Dendritic cell treated with granulocyte-macrophage colony-stimulating factor and Interleukin-4, amounts not matched to agents 40 ng/mL and 50 ng/mL, for 4 days (primary cell): ENCODE measurements at regions not wholly inside any gene's neighbourhood (a gene's known extent, or its start where the extent isn't known, plus 50 kb on each side); places are given as distances from the start of the nearest gene placed in this dataset.

Experiments used
- H3K27ac Mint-ChIP-seq: one replicate; pipeline ENCODE4 v1.8.0; 2022; ENCODE audit warnings: mild to moderate bottlenecking, mixed read lengths
- H3K27me3 Mint-ChIP-seq: one replicate; pipeline ENCODE4 v1.8.0; 2022; ENCODE audit warnings: mild to moderate bottlenecking, mixed read lengths
- H3K36me3 Mint-ChIP-seq: one replicate; pipeline ENCODE4 v1.8.0; 2022; ENCODE audit warnings: low read depth, mixed read lengths
- H3K4me1 Mint-ChIP-seq: one replicate; pipeline ENCODE4 v1.8.0; 2022; ENCODE audit warnings: low read depth, mixed read lengths
- H3K4me3 Mint-ChIP-seq: one replicate; pipeline ENCODE4 v1.8.0; 2022; ENCODE audit warnings: mild to moderate bottlenecking, moderate library complexity, mixed read lengths
- H3K9me3 Mint-ChIP-seq: one replicate; pipeline ENCODE4 v1.8.0; 2022; ENCODE audit warnings: mixed read lengths
- intact Hi-C: fragments of 100-400 bp; cut with micrococcal nuclease; formaldehyde crosslinking; loops from one replicate; pipeline ENCODE4 v1.15.0; 2022

- Mint-ChIP-seq H3K9me3 (no peaks in the 10 kb centered on the region), H3K27me3 (peaks cover 55% of the 10 kb centered on the region), H3K27ac (no peak overlapping the region), H3K4me1 (peaks cover 5% of the 10 kb centered on the region), H3K4me3 (no peak overlapping the region), H3K36me3 (no peaks in the 10 kb centered on the region)
- intact Hi-C loops, result no loop called here
These were observed 242.4 kb upstream of the POU3F1 start for GRCh38 chr1:38289034-38289433.

DNA sequence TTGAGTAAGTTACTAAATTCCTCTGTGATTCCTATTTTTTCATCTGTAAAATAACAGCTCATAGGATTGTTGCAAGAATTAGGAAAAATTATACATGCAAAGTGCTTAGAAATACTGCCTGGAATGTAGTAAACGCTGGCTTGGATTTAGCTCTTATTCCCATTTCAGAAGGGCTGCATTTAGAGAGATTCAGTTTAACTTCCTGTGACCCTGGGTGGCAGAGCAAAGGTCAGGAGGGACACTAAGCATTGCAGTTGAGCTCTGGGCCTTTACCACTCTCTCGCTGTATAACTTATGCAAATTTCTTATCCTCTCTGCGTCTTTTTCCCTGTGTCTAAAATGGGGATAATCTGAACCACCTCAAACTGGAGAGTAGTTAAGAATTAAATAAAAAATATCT, 241.0 kb upstream of the POU3F1 start:
- Mint-ChIP-seq H3K36me3 (no peaks in the 10 kb centered on the region), H3K27ac (no peak overlapping the region), H3K4me1 (peaks cover 5% of the 10 kb centered on the region), H3K27me3 (peaks cover 51% of the 10 kb centered on the region), H3K9me3 (no peaks in the 10 kb centered on the region), H3K4me3 (no peak overlapping the region)
- intact Hi-C loops, result no loop called here

DNA sequence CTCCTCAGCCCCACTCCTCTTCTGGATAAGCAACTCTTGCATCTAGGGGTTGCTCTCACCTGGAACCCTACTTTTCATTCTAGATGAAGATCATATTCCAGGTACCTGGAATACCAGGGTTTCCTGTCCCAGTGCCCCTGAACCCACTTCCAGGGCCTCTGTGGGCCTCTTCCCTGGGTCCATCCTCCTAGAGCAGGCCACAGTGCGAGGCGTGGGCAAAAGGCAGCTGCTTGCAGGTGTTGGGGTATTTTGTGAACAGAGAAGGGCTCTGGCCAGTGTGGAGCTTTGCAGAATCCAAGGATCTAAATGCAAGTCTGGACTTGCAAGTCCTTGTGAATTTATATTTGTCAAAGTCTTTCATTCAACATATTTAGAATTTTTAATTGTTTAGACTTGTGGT, 240.4 kb upstream of the POU3F1 start:
- H3K4me3 Mint-ChIP-seq, result no peak overlapping the region
- intact Hi-C loops, result no loop called here
- no peaks in the 10 kb centered on the region for H3K9me3 Mint-ChIP-seq
- peaks cover 49% of the 10 kb centered on the region for H3K27me3 Mint-ChIP-seq
- H3K27ac Mint-ChIP-seq, result no peak overlapping the region
- H3K4me1 Mint-ChIP-seq, result peaks cover 3% of the 10 kb centered on the region
- no peaks in the 10 kb centered on the region for H3K36me3 Mint-ChIP-seq

DNA sequence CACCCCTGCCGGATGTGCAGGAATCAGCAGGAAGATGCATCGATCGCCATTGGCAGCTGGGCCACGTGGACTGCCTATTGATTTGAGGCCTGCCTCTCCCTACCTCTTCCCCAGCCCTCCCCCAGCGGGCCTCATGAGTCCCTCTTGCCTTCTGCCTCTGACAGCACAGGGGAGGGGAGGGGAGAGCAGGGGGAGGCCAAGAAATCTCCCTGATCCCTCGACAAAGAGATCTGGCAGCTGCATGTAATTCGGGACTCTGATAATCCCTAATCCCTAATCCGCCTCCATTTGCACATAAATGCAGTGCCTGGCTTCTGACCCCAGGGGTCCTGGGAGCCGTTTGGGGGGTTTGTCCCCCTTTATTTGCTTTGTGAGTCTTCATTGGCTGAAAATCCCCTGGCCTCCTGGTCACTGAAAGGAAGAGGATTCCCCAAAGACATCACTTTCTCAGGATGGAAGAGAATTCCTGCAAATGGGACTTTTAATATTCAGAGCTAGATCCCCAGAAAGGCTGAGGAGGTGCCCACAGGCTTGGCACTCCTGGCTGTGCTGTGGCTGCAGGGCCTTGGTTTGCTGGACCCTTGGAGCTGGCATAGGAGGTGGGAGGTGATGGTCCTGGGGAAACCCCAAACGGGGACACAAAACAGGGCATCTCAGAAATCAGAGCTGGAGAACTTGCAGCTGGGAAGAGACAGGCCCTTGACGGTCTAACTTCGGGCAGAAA, 239.4 kb upstream of the POU3F1 start:
- Mint-ChIP-seq H3K27ac (no peak overlapping the region), H3K4me1 (no peaks in the 10 kb centered on the region), H3K27me3 (peaks cover 40% of the 10 kb centered on the region), H3K36me3 (no peaks in the 10 kb centered on the region), H3K9me3 (no peaks in the 10 kb centered on the region), H3K4me3 (no peak overlapping the region)
- intact Hi-C loops, result no loop called here

DNA sequence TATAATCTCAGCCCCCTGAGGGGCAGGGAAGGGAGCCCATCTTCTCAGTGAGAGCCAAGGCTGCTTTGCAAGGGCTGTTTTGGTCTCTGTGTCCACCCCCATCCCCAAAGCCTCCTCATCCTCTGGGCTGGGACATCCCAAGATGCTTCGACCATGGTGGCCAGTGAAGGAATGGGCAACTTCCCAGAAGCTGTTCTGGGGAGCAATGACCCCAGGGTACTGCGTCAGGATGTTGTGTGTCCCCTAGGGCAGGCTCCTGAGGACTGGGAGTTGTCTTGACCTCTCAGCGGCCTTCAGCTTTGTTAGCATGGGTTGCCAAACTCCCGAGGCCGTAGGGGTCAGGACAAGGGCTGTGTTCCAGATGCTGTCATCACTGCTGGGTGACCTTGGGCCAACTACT, 238.4 kb upstream of the POU3F1 start:
- intact Hi-C loops, result no loop called here
- no peaks in the 10 kb centered on the region for H3K36me3 Mint-ChIP-seq
- no peak overlapping the region for H3K27ac Mint-ChIP-seq
- no peak overlapping the region for H3K4me3 Mint-ChIP-seq
- peaks cover 1% of the 10 kb centered on the region for H3K9me3 Mint-ChIP-seq
- peaks cover 37% of the 10 kb centered on the region for H3K27me3 Mint-ChIP-seq
- H3K4me1 Mint-ChIP-seq, result no peaks in the 10 kb centered on the region

- Mint-ChIP-seq H3K4me1 (no peaks in the 10 kb centered on the region), H3K9me3 (peaks cover 12% of the 10 kb centered on the region), H3K36me3 (no peaks in the 10 kb centered on the region), H3K27ac (no peak overlapping the region), H3K4me3 (no peak overlapping the region), H3K27me3 (peaks cover 33% of the 10 kb centered on the region)
- intact Hi-C loops, result no loop called here
These were observed 237.3 kb upstream of the POU3F1 start for GRCh38 chr1:38283696-38284470.

DNA sequence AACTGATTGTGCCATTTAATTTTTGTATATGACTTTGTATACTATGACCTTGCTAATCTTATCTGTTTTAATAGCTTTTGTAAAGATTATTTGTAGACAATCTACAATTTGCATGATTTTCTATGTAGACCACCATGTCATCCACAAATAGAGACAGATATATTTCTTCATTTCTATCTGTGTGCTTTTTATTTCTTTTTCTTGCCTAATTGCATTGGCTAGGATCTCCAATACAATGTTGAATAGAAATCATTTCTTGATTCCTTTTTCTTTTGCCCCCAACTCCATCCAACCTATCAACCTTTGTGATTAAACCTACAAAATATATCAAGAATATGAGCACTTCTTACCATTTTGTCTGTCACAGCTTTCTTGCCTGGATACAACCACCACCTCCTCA, 232.6 kb upstream of the POU3F1 start:
- no peak overlapping the region for H3K27ac Mint-ChIP-seq
- H3K27me3 Mint-ChIP-seq, result peaks cover 23% of the 10 kb centered on the region
- intact Hi-C loops, result no loop called here
- no peaks in the 10 kb centered on the region for H3K4me1 Mint-ChIP-seq
- no peak overlapping the region for H3K4me3 Mint-ChIP-seq
- peaks cover 25% of the 10 kb centered on the region for H3K9me3 Mint-ChIP-seq
- no peaks in the 10 kb centered on the region for H3K36me3 Mint-ChIP-seq

DNA sequence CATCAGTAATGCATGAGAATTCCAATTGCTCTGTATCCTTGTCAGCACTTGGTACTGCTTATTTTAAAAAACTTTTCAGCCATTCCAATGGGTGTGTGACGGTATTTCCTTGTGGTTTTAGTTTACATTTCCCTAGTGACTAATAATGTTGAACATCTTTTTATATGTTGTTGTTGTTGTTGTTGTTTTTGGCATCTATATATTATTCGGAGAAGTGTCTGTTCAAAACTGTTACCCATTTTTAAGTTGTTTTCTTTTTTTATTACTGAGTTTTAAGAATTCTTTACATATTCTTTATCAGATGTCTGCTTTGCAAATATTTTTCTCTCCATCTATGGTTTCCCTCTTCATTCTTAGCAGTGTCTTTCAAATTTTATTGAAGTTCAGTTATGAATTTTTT, 231.1 kb upstream of the POU3F1 start:
- H3K27ac Mint-ChIP-seq, result no peak overlapping the region

GRCh38 chr1:38275960-38276359, 229.4 kb upstream of the POU3F1 start:
- no peak overlapping the region for H3K4me3 Mint-ChIP-seq
- intact Hi-C loops, result no loop called here
- H3K27me3 Mint-ChIP-seq, result peaks cover 17% of the 10 kb centered on the region
- no peak overlapping the region for H3K27ac Mint-ChIP-seq
- no peaks in the 10 kb centered on the region for H3K36me3 Mint-ChIP-seq
- peaks cover 25% of the 10 kb centered on the region for H3K9me3 Mint-ChIP-seq
- no peaks in the 10 kb centered on the region for H3K4me1 Mint-ChIP-seq

More for the DNA sequence above, 231.1 kb upstream of the POU3F1 start:
- Mint-ChIP-seq H3K4me1 (no peaks in the 10 kb centered on the region), H3K27me3 (peaks cover 15% of the 10 kb centered on the region), H3K36me3 (no peaks in the 10 kb centered on the region), H3K4me3 (no peak overlapping the region), H3K9me3 (peaks cover 25% of the 10 kb centered on the region)
- intact Hi-C loops, result no loop called here

DNA sequence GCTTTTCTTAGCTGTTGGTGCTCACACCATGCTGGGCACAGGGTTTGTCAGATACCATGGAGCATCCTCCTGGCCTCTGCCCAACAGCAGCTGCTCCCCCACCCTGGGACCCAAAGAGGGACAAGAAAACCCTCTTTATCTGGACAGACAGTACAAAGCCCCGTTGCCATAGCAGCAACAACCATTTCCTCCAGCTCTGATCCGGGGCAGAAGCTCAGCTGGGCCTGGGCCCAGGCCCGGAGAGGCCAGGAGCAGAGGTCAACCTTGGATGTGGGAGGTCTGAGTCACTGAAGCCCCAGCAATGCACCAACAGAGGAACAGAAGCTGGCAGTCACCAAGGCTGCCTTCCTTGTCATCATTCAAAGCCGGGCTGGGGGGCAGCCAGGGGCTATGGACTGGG, 228.4 kb upstream of the POU3F1 start:
- H3K27ac Mint-ChIP-seq, result no peak overlapping the region
- H3K27me3 Mint-ChIP-seq, result peaks cover 23% of the 10 kb centered on the region
- intact Hi-C loops, result no loop called here
- H3K36me3 Mint-ChIP-seq, result no peaks in the 10 kb centered on the region
- H3K4me3 Mint-ChIP-seq, result no peak overlapping the region
- no peaks in the 10 kb centered on the region for H3K4me1 Mint-ChIP-seq
- peaks cover 24% of the 10 kb centered on the region for H3K9me3 Mint-ChIP-seq

GRCh38 chr1:38273196-38273804, 226.7 kb upstream of the POU3F1 start:
- Mint-ChIP-seq H3K4me1 (no peaks in the 10 kb centered on the region), H3K27me3 (peaks cover 26% of the 10 kb centered on the region), H3K9me3 (peaks cover 7% of the 10 kb centered on the region), H3K4me3 (no peak overlapping the region), H3K27ac (no peak overlapping the region), H3K36me3 (no peaks in the 10 kb centered on the region)
- intact Hi-C loops, result no loop called here

DNA sequence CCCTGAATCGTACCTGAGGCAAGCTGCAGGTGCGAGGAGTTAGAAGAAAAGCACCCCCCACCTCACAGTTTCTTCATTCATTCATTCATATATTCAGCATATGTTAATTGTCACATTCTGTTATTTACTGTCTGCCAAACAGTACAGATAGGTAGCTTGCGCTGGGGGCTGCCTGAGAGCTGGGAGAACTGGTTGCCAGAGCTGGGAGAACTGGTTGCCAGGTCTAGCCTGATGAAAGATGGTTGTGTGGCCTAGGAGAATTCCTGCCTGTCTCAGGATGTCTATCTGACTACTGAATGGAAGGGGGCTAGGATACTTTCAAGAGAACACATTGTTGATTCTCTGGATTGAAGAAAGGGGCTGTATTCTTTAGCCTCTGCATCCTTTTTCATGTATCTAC, 225.9 kb upstream of the POU3F1 start:
- Mint-ChIP-seq H3K4me3 (no peak overlapping the region), H3K9me3 (no peaks in the 10 kb centered on the region)

DNA sequence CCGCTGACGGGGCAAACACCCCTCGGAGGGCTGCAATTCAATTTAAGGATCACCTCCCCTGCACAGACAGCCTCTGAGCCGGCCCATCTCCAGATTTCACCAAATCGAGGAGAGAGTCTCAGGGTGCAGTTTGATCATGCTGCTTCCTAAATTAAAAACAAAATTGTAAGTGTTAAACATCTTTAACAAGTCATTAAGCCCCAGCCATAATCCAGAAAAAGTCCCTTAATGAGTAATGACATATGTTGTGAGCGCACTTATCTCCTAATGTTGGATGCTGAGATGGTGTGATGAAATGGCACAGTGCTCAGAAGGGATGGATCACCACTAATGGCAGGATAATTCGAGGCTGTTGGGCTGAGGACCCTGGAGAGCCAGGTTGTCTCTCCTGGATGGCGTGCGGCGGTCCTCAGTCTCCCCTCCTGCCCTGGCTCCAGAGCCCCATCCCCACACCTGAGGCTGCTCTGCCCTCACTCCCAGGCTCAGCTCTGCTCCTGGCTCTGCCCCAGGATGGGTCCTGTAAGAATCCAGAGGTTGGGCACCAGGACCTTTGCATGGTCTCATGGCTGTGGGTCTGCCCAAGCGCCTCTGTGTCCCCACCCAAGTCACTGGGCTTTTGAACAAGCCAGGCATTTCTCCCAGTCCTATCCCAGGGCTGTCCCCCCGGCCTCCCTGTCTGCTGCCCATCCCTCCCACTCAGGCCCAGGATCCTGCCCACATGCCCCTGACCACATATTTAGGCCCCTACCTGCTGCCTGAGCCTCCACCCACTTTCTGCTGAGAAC, 224.4 kb upstream of the POU3F1 start:
- Mint-ChIP-seq H3K27me3 (peaks cover 30% of the 10 kb centered on the region), H3K4me1 (no peaks in the 10 kb centered on the region), H3K36me3 (no peaks in the 10 kb centered on the region), H3K27ac (no peak overlapping the region), H3K9me3 (no peaks in the 10 kb centered on the region), H3K4me3 (no peak overlapping the region)
- intact Hi-C loops, result no loop called here

More for the DNA sequence above, 225.9 kb upstream of the POU3F1 start:
- Mint-ChIP-seq H3K27ac (no peak overlapping the region), H3K36me3 (no peaks in the 10 kb centered on the region), H3K27me3 (peaks cover 26% of the 10 kb centered on the region), H3K4me1 (no peaks in the 10 kb centered on the region)
- intact Hi-C loops, result no loop called here
